SU-DHL-6 (cell line): ENCODE measurements at regions not wholly inside any gene's neighbourhood (a gene's known extent, or its start where the extent isn't known, plus 50 kb on each side); places are given as distances from the start of the nearest gene placed in this dataset.

Source experiments
- EZH2phosphoT487 ChIP-seq: fragments of 200-600 bp; sonication (generic), shearing (Covaris generic); conservative IDR thresholded peaks from 2 replicates; pipeline ENCODE4 v1.6.1; 2018; ENCODE audit warnings: mild to moderate bottlenecking, antibody characterized with exemption, low read length, moderate library complexity, mixed read lengths
- TF ChIP-seq, protein P1 (sequence below): fragments of 200-600 bp; sonication (generic); IDR thresholded peaks from one replicate; pipeline ENCODE4 v1.5.1; 2017; ENCODE audit warnings: antibody characterized with exemption, mild to moderate bottlenecking, low read length, moderate library complexity; ENCODE audit not compliant: insufficient read depth, poor library complexity, severe bottlenecking

DNA sequence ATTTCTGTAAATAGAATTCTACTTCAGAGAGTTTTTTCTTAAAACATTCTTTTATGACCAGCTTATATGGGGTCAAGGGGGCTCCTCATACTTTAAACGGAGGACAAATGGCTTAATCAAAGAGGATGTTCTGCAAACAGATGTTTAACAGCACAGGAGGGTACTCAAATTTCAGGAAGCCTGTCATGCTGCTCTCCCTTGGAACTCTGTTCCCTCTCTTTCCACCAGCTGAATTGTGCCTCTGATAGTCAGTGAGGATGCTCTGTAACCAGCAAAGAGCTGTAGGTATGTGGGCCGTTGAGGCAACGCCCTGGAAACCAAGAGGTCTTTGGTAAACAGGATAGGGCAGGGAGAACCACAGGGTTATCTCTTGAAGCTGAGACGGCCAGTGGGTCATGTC is 161.1 kb downstream of the C5orf15 start:
- TF ChIP-seq, protein P1, sequence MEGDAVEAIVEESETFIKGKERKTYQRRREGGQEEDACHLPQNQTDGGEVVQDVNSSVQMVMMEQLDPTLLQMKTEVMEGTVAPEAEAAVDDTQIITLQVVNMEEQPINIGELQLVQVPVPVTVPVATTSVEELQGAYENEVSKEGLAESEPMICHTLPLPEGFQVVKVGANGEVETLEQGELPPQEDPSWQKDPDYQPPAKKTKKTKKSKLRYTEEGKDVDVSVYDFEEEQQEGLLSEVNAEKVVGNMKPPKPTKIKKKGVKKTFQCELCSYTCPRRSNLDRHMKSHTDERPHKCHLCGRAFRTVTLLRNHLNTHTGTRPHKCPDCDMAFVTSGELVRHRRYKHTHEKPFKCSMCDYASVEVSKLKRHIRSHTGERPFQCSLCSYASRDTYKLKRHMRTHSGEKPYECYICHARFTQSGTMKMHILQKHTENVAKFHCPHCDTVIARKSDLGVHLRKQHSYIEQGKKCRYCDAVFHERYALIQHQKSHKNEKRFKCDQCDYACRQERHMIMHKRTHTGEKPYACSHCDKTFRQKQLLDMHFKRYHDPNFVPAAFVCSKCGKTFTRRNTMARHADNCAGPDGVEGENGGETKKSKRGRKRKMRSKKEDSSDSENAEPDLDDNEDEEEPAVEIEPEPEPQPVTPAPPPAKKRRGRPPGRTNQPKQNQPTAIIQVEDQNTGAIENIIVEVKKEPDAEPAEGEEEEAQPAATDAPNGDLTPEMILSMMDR = no peak
- no peak for TF ChIP-seq EZH2phosphoT487
